Neural cell (in vitro differentiated cells): ENCODE measurements at regions not wholly inside any gene's neighbourhood (a gene's known extent, or its start where the extent isn't known, plus 50 kb on each side); places are given as distances from the start of the nearest gene placed in this dataset.

Experiments used
- H2AFZ ChIP-seq: fragments of 200-600, 300-800 bp; sonication (generic), shearing (Covaris generic); 2 replicates; pipeline ENCODE4 v1.6.0; 2014; ENCODE audit warnings: low read depth, mild to moderate bottlenecking, antibody characterized with exemption, low read length, moderate library complexity
- H3F3A ChIP-seq: fragments of 200-600 bp; shearing (Covaris generic); 2 replicates; pipeline ENCODE4 v1.6.1; 2016; ENCODE audit warnings: mild to moderate bottlenecking, moderate library complexity, mixed read lengths, antibody characterized with exemption, low read length; ENCODE audit not compliant: insufficient read depth, poor library complexity, severe bottlenecking
- H3K27ac ChIP-seq: fragments of 200-600, 300-800 bp; sonication (generic), shearing (Covaris generic); 2 replicates; pipeline ENCODE4 v1.5.1; 2014; ENCODE audit warnings: mild to moderate bottlenecking, low read length, moderate library complexity
- H3K27me3 ChIP-seq: fragments of 300-800, 200-600 bp; sonication (generic), shearing (Covaris generic); 2 replicates; pipeline ENCODE4 v1.6.0; 2014; ENCODE audit warnings: mild to moderate bottlenecking, low read depth, low read length, moderate library complexity; ENCODE audit not compliant: insufficient read depth
- H3K36me3 ChIP-seq: fragments of 300-800, 200-600 bp; sonication (generic), shearing (Covaris generic); 2 replicates; pipeline ENCODE4 v1.5.1; 2014; ENCODE audit warnings: mild to moderate bottlenecking, antibody characterized with exemption, low read length, moderate library complexity; ENCODE audit not compliant: insufficient read depth
- H3K4me2 ChIP-seq: fragments of 300-800, 200-600 bp; sonication (generic), shearing (Covaris generic); 2 replicates; pipeline ENCODE4 v1.6.0; 2014; ENCODE audit warnings: mild to moderate bottlenecking, low read length
- H3K4me3 ChIP-seq: fragments of 300-800, 200-600 bp; sonication (generic), shearing (Covaris generic); 2 replicates; pipeline ENCODE4 v1.5.1; 2014; ENCODE audit warnings: mild to moderate bottlenecking, low read length, moderate library complexity
- H3K79me2 ChIP-seq: fragments of 200-600 bp; shearing (Covaris generic); replicated peaks from 2 replicates; pipeline ENCODE4 v1.6.0; 2014; ENCODE audit warnings: mild to moderate bottlenecking, low read length, moderate library complexity; ENCODE audit not compliant: insufficient read depth
- H3K9ac ChIP-seq: fragments of 300-800, 200-600 bp; sonication (generic), shearing (Covaris generic); 2 replicates; pipeline ENCODE4 v1.6.1; 2016; ENCODE audit warnings: mild to moderate bottlenecking, low read length, mixed read lengths
- H3K9me2 ChIP-seq: fragments of 200-600 bp; shearing (Covaris generic); 2 replicates; pipeline ENCODE4 v1.6.1; 2016; ENCODE audit warnings: mild to moderate bottlenecking, low read length, mixed read lengths; ENCODE audit not compliant: insufficient read depth
- H3K9me3 ChIP-seq: fragments of 200-600, 300-800 bp; sonication (generic), shearing (Covaris generic); 2 replicates; pipeline ENCODE4 v1.6.1; 2016; ENCODE audit warnings: mild to moderate bottlenecking, mixed run types, low read length, moderate library complexity, mixed read lengths
- H4K20me1 ChIP-seq: fragments of 200-600 bp; shearing (Covaris generic); 2 replicates; pipeline ENCODE4 v1.6.1; 2016; ENCODE audit warnings: mild to moderate bottlenecking, mixed run types; ENCODE audit not compliant: insufficient read depth
- CTCF ChIP-seq: fragments of 450-650 bp; IDR thresholded peaks from 2 replicates; pipeline ENCODE4 v1.5.1; 2014; ENCODE audit warnings: antibody characterized with exemption, mild to moderate bottlenecking, moderate library complexity; ENCODE audit not compliant: poor library complexity, severe bottlenecking
- EP300 ChIP-seq: fragments of 450-650 bp; conservative IDR thresholded peaks from 2 replicates; pipeline ENCODE4 v1.6.1; 2014; ENCODE audit warnings: antibody characterized with exemption, mild to moderate bottlenecking, moderate library complexity; ENCODE audit not compliant: poor library complexity, severe bottlenecking
- EZH2 ChIP-seq: fragments of 200-600, 300-800 bp; shearing (Covaris generic), sonication (generic); IDR thresholded peaks from 2 replicates; pipeline ENCODE4 v1.6.1; 2014; ENCODE audit warnings: antibody characterized with exemption, low read length, borderline replicate concordance, mild to moderate bottlenecking; ENCODE audit not compliant: insufficient read depth, poor library complexity, severe bottlenecking
- MXI1 ChIP-seq: fragments of 450-650 bp; conservative IDR thresholded peaks from 2 replicates; pipeline ENCODE4 v1.6.1; 2014; ENCODE audit warnings: antibody characterized with exemption, mild to moderate bottlenecking; ENCODE audit not compliant: poor library complexity, severe bottlenecking
- POLR2AphosphoS5 ChIP-seq: IDR thresholded peaks from 2 replicates; pipeline ENCODE4 v1.6.1; 2012
- RAD21 ChIP-seq: fragments of 450-650 bp; conservative IDR thresholded peaks from 2 replicates; pipeline ENCODE4 v1.6.1; 2014; ENCODE audit warnings: antibody characterized with exemption, mild to moderate bottlenecking, moderate library complexity
- REST ChIP-seq: IDR thresholded peaks from 2 replicates; pipeline ENCODE4 v1.6.1; 2012; ENCODE audit warnings: borderline replicate concordance
- SMC3 ChIP-seq: fragments of 450-650 bp; conservative IDR thresholded peaks from 2 replicates; pipeline ENCODE4 v1.6.1; 2014; ENCODE audit warnings: antibody characterized with exemption, mild to moderate bottlenecking, moderate library complexity; ENCODE audit not compliant: poor library complexity
- TAF1 ChIP-seq: IDR thresholded peaks from 2 replicates; pipeline ENCODE4 v1.6.1; 2012; ENCODE audit warnings: low read depth

GRCh38 chr2:186427970-186428369, 58.1 kb upstream of the ZC3H15 start:
- Histone ChIP-seq H3K27me3 (no peaks in the 10 kb centered on the region), H3K9ac (no peak overlapping the region), H3K9me2 (no peaks in the 10 kb centered on the region), H3K4me3 (no peak overlapping the region), H4K20me1 (no peaks in the 10 kb centered on the region), H3K79me2 (no peaks in the 10 kb centered on the region), H2AFZ (no peak overlapping the region), H3K36me3 (no peaks in the 10 kb centered on the region), H3K9me3 (no peaks in the 10 kb centered on the region), H3K27ac (no peak overlapping the region), H3F3A (no peaks in the 10 kb centered on the region), H3K4me2 (no peak overlapping the region)
- no peak for TF ChIP-seq SMC3
- no peak for TF ChIP-seq CTCF
- TF ChIP-seq EP300, result no peak

- Histone ChIP-seq H4K20me1 (no peaks in the 10 kb centered on the region), H3K9me2 (no peaks in the 10 kb centered on the region), H3K36me3 (no peaks in the 10 kb centered on the region), H2AFZ (no peak overlapping the region), H3K27ac (no peak overlapping the region), H3K27me3 (no peaks in the 10 kb centered on the region), H3F3A (no peaks in the 10 kb centered on the region), H3K4me3 (no peak overlapping the region), H3K79me2 (no peaks in the 10 kb centered on the region), H3K4me2 (no peak overlapping the region), H3K9ac (no peak overlapping the region), H3K9me3 (no peaks in the 10 kb centered on the region)
- TF ChIP-seq REST (no peak), CTCF (no peak), TAF1 (no peak), EZH2 (no peak), SMC3 (no peak), RAD21 (no peak), MXI1 (no peak), POLR2AphosphoS5 (no peak), EP300 (no peak)
These were observed 57.0 kb upstream of the ZC3H15 start for GRCh38 chr2:186429104-186429503.
